Fibroblast of lung (primary cell): ENCODE measurements at regions not wholly inside any gene's neighbourhood (a gene's known extent, or its start where the extent isn't known, plus 50 kb on each side); places are given as distances from the start of the nearest gene placed in this dataset.

Experiments used
- EZH2 ChIP-seq: IDR thresholded peaks from 2 replicates; pipeline ENCODE4 v1.5.1; 2012; ENCODE audit warnings: low read length, control low read depth, mild to moderate bottlenecking; ENCODE audit errors: missing control alignments
- TF ChIP-seq, protein P1 (sequence below), 2 donors: IDR thresholded peaks in 1 of 2; conservative IDR thresholded peaks in 1 of 2; 1 replicate in 1 of 2; 2 replicates in 1 of 2; pipeline ENCODE4 v1.5.1; 2011 to 2012; ENCODE audit warnings: low read length in 2 of 2, control low read depth in 1 of 2, inconsistent platforms in 1 of 2, low read depth in 1 of 2, mild to moderate bottlenecking in 1 of 2

GRCh38 chr5:64437496-64437895 is 68.3 kb upstream of the RGS7BP start:
- TF ChIP-seq, protein P1, sequence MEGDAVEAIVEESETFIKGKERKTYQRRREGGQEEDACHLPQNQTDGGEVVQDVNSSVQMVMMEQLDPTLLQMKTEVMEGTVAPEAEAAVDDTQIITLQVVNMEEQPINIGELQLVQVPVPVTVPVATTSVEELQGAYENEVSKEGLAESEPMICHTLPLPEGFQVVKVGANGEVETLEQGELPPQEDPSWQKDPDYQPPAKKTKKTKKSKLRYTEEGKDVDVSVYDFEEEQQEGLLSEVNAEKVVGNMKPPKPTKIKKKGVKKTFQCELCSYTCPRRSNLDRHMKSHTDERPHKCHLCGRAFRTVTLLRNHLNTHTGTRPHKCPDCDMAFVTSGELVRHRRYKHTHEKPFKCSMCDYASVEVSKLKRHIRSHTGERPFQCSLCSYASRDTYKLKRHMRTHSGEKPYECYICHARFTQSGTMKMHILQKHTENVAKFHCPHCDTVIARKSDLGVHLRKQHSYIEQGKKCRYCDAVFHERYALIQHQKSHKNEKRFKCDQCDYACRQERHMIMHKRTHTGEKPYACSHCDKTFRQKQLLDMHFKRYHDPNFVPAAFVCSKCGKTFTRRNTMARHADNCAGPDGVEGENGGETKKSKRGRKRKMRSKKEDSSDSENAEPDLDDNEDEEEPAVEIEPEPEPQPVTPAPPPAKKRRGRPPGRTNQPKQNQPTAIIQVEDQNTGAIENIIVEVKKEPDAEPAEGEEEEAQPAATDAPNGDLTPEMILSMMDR (conservative IDR thresholded peaks at IDR 0.05 in 1 of 2, IDR thresholded peaks at IDR 0.05 in 1 of 2; ENCODE audit: low read depth in 1 of 2, low read length in 2 of 2): no peak
- no peak for TF ChIP-seq EZH2
